ENCODE measurements at regions not wholly inside any gene's neighbourhood (a gene's known extent, or its start where the extent isn't known, plus 50 kb on each side); places are given as distances from the start of the nearest gene placed in this dataset.

- no peak for TF ChIP-seq EZH2 (IDR thresholded peaks at IDR 0.05; ENCODE audit: insufficient read depth, poor library complexity, severe bottlenecking)
- TF ChIP-seq EZH2phosphoT487 (IDR thresholded peaks at IDR 0.05; ENCODE audit: insufficient read depth, low read depth) = no peak
Measured at GRCh38 chr5:53288511-53288910, 179.0 kb upstream of the MOCS2 start.

All from GM23248 (cell line).